H9 (cell line): ENCODE measurements at regions not wholly inside any gene's neighbourhood (a gene's known extent, or its start where the extent isn't known, plus 50 kb on each side); places are given as distances from the start of the nearest gene placed in this dataset.

Experiments
- DNase-seq: peaks from one replicate; pipeline ENCODE4 v3.0.0-alpha.2; 2017
- H2AFZ ChIP-seq: one replicate; pipeline ENCODE4 v1.6.1; 2013; ENCODE audit warnings: mild to moderate bottlenecking, low read length, control low read depth, moderate library complexity
- H2AK5ac ChIP-seq: 2 replicates; pipeline ENCODE4 v1.6.1; 2013; ENCODE audit warnings: low read length, control low read depth, mixed read lengths; ENCODE audit not compliant: insufficient read length
- H2BK120ac ChIP-seq: one replicate; pipeline ENCODE4 v1.6.1; 2013; ENCODE audit warnings: low read depth, mild to moderate bottlenecking, low read length, control low read depth, inconsistent platforms; ENCODE audit not compliant: poor library complexity, severe bottlenecking
- H2BK12ac ChIP-seq: 2 replicates; pipeline ENCODE4 v1.6.1; 2013; ENCODE audit warnings: low read length, control low read depth, mixed read lengths, low read depth; ENCODE audit not compliant: insufficient read length
- H2BK15ac ChIP-seq: 2 replicates; pipeline ENCODE4 v1.6.1; 2013; ENCODE audit warnings: low read depth, low read length, control low read depth
- H2BK20ac ChIP-seq: one replicate; pipeline ENCODE4 v1.6.1; 2013; ENCODE audit warnings: low read depth, mild to moderate bottlenecking, low read length, control low read depth, inconsistent platforms; ENCODE audit not compliant: poor library complexity, severe bottlenecking
- H2BK5ac ChIP-seq: 2 replicates; pipeline ENCODE4 v1.6.1; 2013; ENCODE audit warnings: low read length, control low read depth, mixed read lengths; ENCODE audit not compliant: insufficient read length
- H3K14ac ChIP-seq: 2 replicates; pipeline ENCODE4 v1.6.1; 2013; ENCODE audit warnings: low read length, control low read depth; ENCODE audit not compliant: insufficient read depth
- H3K18ac ChIP-seq: 2 replicates; pipeline ENCODE4 v1.6.1; 2013; ENCODE audit warnings: low read depth, mild to moderate bottlenecking, mixed read lengths, low read length, control low read depth; ENCODE audit not compliant: insufficient read length
- H3K23ac ChIP-seq: 2 replicates; pipeline ENCODE4 v1.6.1; 2013; ENCODE audit warnings: low read length, control low read depth, mixed read lengths, low read depth; ENCODE audit not compliant: insufficient read length
- H3K23me2 ChIP-seq: 2 replicates; pipeline ENCODE4 v1.6.1; 2013; ENCODE audit warnings: low read depth, mild to moderate bottlenecking, mixed read lengths, low read length, control low read depth; ENCODE audit not compliant: insufficient read length, poor library complexity, severe bottlenecking
- H3K27ac ChIP-seq: 2 replicates; pipeline ENCODE4 v1.5.1; 2013; ENCODE audit warnings: low read length, control low read depth, mixed read lengths, low read depth; ENCODE audit not compliant: insufficient read length
- H3K27me3 ChIP-seq: 2 replicates; pipeline ENCODE4 v1.6.1; 2013; ENCODE audit warnings: low read length, control low read depth, inconsistent platforms; ENCODE audit not compliant: insufficient read depth
- H3K4ac ChIP-seq: 2 replicates; pipeline ENCODE4 v1.6.1; 2013; ENCODE audit warnings: low read depth, mild to moderate bottlenecking, control low read depth, inconsistent platforms, low read length, moderate library complexity
- H3K4me1 ChIP-seq: 2 replicates; pipeline ENCODE4 v1.6.1; 2013; ENCODE audit warnings: low read length, control low read depth, inconsistent platforms; ENCODE audit not compliant: insufficient read depth
- H3K4me2 ChIP-seq: 2 replicates; pipeline ENCODE4 v1.6.1; 2013; ENCODE audit warnings: low read length, control low read depth, mixed read lengths; ENCODE audit not compliant: insufficient read length, insufficient read depth
- H3K56ac ChIP-seq: 2 replicates; pipeline ENCODE4 v1.6.1; 2013; ENCODE audit warnings: low read depth, mild to moderate bottlenecking, mixed read lengths, low read length, control low read depth; ENCODE audit not compliant: insufficient read length
- H3K79me1 ChIP-seq: 2 replicates; pipeline ENCODE4 v1.6.1; 2013; ENCODE audit warnings: low read depth, mild to moderate bottlenecking, moderate library complexity, low read length, control low read depth, inconsistent platforms; ENCODE audit not compliant: insufficient read depth, poor library complexity, severe bottlenecking
- H3K79me2 ChIP-seq: 2 replicates; pipeline ENCODE4 v1.6.1; 2013; ENCODE audit warnings: low read length, control low read depth, inconsistent platforms; ENCODE audit not compliant: insufficient read depth
- H3K9ac ChIP-seq: 2 replicates; pipeline ENCODE4 v1.6.1; 2013; ENCODE audit warnings: low read length, control low read depth, mixed read lengths; ENCODE audit not compliant: insufficient read length; ENCODE audit errors: extremely low read depth
- H3K9me3 ChIP-seq: one replicate; pipeline ENCODE4 v1.6.1; 2013; ENCODE audit warnings: low read depth, low read length, inconsistent platforms; ENCODE audit not compliant: control insufficient read depth
- H3T11ph ChIP-seq: one replicate; pipeline ENCODE4 v1.6.1; 2013; ENCODE audit warnings: mild to moderate bottlenecking, low read length, control low read depth, inconsistent platforms
- H4K20me1 ChIP-seq: one replicate; pipeline ENCODE4 v1.6.1; 2013; ENCODE audit not compliant: control insufficient read depth, insufficient read length, insufficient read depth
- H4K5ac ChIP-seq: 2 replicates; pipeline ENCODE4 v1.6.1; 2013; ENCODE audit warnings: low read depth, mild to moderate bottlenecking, mixed read lengths, low read length, control low read depth; ENCODE audit not compliant: insufficient read length
- H4K8ac ChIP-seq: replicated peaks from 2 replicates; pipeline ENCODE4 v1.6.1; 2013; ENCODE audit warnings: low read length, control low read depth, mixed read lengths, low read depth; ENCODE audit not compliant: insufficient read length
- H4K91ac ChIP-seq: 2 replicates; pipeline ENCODE4 v1.6.1; 2013; ENCODE audit warnings: low read depth, mild to moderate bottlenecking, moderate library complexity, mixed read lengths, low read length, control low read depth; ENCODE audit not compliant: insufficient read length
- H3K27ac Mint-ChIP-seq, 3 experiments: 2 replicates in 2 of 3; 3 replicates in 1 of 3; pipeline ENCODE4 v1.8.0; 2020 to 2021; ENCODE audit warnings: mixed read lengths in 3 of 3, mild to moderate bottlenecking in 1 of 3, moderate library complexity in 1 of 3
- H3K27me3 Mint-ChIP-seq: 2 replicates; pipeline ENCODE4 v1.8.0; 2021; ENCODE audit warnings: low read depth, mild to moderate bottlenecking, moderate library complexity, mixed read lengths
- H3K36me3 Mint-ChIP-seq, 3 experiments: 2 replicates in 2 of 3; 3 replicates in 1 of 3; pipeline ENCODE4 v1.8.0; 2020 to 2021; ENCODE audit warnings: low read depth in 3 of 3, mixed read lengths in 3 of 3; ENCODE audit not compliant: insufficient read depth in 1 of 3
- H3K4me1 Mint-ChIP-seq, 2 experiments: 2 replicates each; pipeline ENCODE4 v1.8.0; 2020; ENCODE audit warnings: mixed read lengths in 2 of 2
- H3K4me3 Mint-ChIP-seq, 2 experiments: 2 replicates in 1 of 2; 3 replicates in 1 of 2; pipeline ENCODE4 v1.8.0; 2020 to 2021; ENCODE audit warnings: mild to moderate bottlenecking in 2 of 2, mixed read lengths in 2 of 2, moderate library complexity in 1 of 2
- H3K9me3 Mint-ChIP-seq, 2 experiments: 2 replicates in 1 of 2; 3 replicates in 1 of 2; pipeline ENCODE4 v1.8.0; 2020; ENCODE audit warnings: mild to moderate bottlenecking in 2 of 2, mixed read lengths in 2 of 2, moderate library complexity in 1 of 2
- CTCF ChIP-seq: fragments of 200-600 bp; sonication (generic); conservative IDR thresholded peaks from 3 replicates; pipeline ENCODE4 v1.8.0; 2021; ENCODE audit warnings: antibody characterized with exemption, mild to moderate bottlenecking
- WGBS: extraction: QIAGEN DNeasy Blood & Tissue Kit; methylation state at CpG from one replicate; pipeline ENCODE4 v1.1.7; 2013; ENCODE audit warnings: missing lambda C conversion rate, low lambda C conversion rate, mixed read lengths; ENCODE audit not compliant: insufficient read length; ENCODE audit errors: extremely low coverage; 5-methylcytosine and 5-hydroxymethylcytosine counted together

- H4K20me1 ChIP-seq, result no peaks in the 10 kb centered on the region
- DNase-seq, result no peak
- no peak overlapping the region for H3T11ph ChIP-seq
- H3K56ac ChIP-seq, result no peak overlapping the region
- Mint-ChIP-seq H3K9me3 (no peaks in the 10 kb centered on the region), H3K36me3 (no peaks in the 10 kb centered on the region), H3K27ac (no peak overlapping the region), H3K27me3 (peaks cover 4% of the 10 kb centered on the region), H3K4me1 (no peaks in the 10 kb centered on the region), H3K4me3 (no peak overlapping the region)
- no peaks in the 10 kb centered on the region for H3K27me3 ChIP-seq
- H2BK120ac ChIP-seq, result no peak overlapping the region
- no peak overlapping the region for H3K4me2 ChIP-seq
- H3K79me2 ChIP-seq, result no peaks in the 10 kb centered on the region
- no peak overlapping the region for H2BK20ac ChIP-seq
- no peak overlapping the region for H3K23ac ChIP-seq
- H3K27ac ChIP-seq, result no peak overlapping the region
- H2BK5ac ChIP-seq, result no peak overlapping the region
- H4K91ac ChIP-seq, result no peak overlapping the region
- no peak overlapping the region for H3K14ac ChIP-seq
- H2BK12ac ChIP-seq, result no peak overlapping the region
- H2BK15ac ChIP-seq, result no peak overlapping the region
- H3K79me1 ChIP-seq, result no peaks in the 10 kb centered on the region
- H3K9ac ChIP-seq, result no peak overlapping the region
- no peaks in the 10 kb centered on the region for H3K9me3 ChIP-seq
- H2AFZ ChIP-seq, result no peak overlapping the region
- H3K23me2 ChIP-seq, result no peaks in the 10 kb centered on the region
- no peaks in the 10 kb centered on the region for H3K4me1 ChIP-seq
- H2AK5ac ChIP-seq, result no peak overlapping the region
- no peak overlapping the region for H4K5ac ChIP-seq
- H4K8ac ChIP-seq, result no peak overlapping the region
- WGBS, result no CpG with 5 or more reads among the region's 2 CpGs
- no peak overlapping the region for H3K18ac ChIP-seq
- no peak for TF ChIP-seq CTCF
- no peak overlapping the region for H3K4ac ChIP-seq
Measured at GRCh38 chr5:152293189-152293588, 111.9 kb downstream of the NMUR2 start.
